HCT116 (cell line): ENCODE measurements at regions not wholly inside any gene's neighbourhood (a gene's known extent, or its start where the extent isn't known, plus 50 kb on each side); places are given as distances from the start of the nearest gene placed in this dataset.

Experiments
- ATAC-seq: fragments of 200-7000 bp; cut with Tn5 transposase; 2 replicates; pipeline ENCODE4 v1.9.1; 2020; ENCODE audit warnings: mild to moderate bottlenecking, moderate library complexity
- BruUV-seq: library from RNA; stranded (reverse); fragments of 400-500 nt; replicated peaks from 2 replicates; lab custom pipeline; 2021; lab: Mats Ljungman, UMichigan
- CTCF ChIA-PET: fragments of 300-600 bp; sonication (Branson Sonifier 250); formaldehyde crosslinking; loops from one replicate; lab custom pipeline; 2021; ENCODE audit warnings: antibody characterized with exemption; lab: Charles Lee
- POLR2A ChIA-PET: fragments of 300-600, 350-600 bp; sonication (Branson Sonifier 250); formaldehyde crosslinking; loops from one replicate; lab custom pipeline; 2021; ENCODE audit warnings: antibody characterized with exemption; lab: Charles Lee
- RAD21 ChIA-PET, 2 experiments: fragments of 300-600 bp; sonication (Branson Sonifier 250); formaldehyde crosslinking; loops; one replicate each; lab custom pipeline; 2023; ENCODE audit warnings: low total read pairs in 2 of 2; ENCODE audit not compliant: uncharacterized antibody in 2 of 2, unreplicated experiment in 2 of 2, low non-redundant PET in 1 of 2; lab: Charles Lee
- DNase-seq: peaks from one replicate; pipeline ENCODE4 v3.0.0-alpha.2; 2010; ENCODE audit warnings: low read depth, low spot score
- H2AFZ ChIP-seq: fragments of 200-600 bp; shearing (Covaris generic), sonication (generic); 2 replicates; pipeline ENCODE4 v1.6.1; 2017; ENCODE audit warnings: low read depth, mixed run types, mixed read lengths, antibody characterized with exemption, low read length; ENCODE audit not compliant: poor library complexity, severe bottlenecking
- H3K27ac ChIP-seq: 2 replicates; pipeline ENCODE4 v1.5.1; 2012; ENCODE audit warnings: low read depth, low read length
- H3K27me3 ChIP-seq: fragments of 200-600 bp; sonication (generic); 2 replicates; pipeline ENCODE4 v1.6.1; 2016; ENCODE audit warnings: mixed run types, low read length, mixed read lengths; ENCODE audit not compliant: insufficient read depth
- H3K36me3 ChIP-seq, 2 experiments: fragments of 200-500 bp in 1 of 2; fragments of 200-600 bp in 1 of 2; sonication (Bioruptor generic) in 1 of 2; sonication (generic) in 1 of 2; 2 replicates each; pipeline versions ENCODE4 v1.5.1 to v1.6.1; 2014 to 2016; ENCODE audit warnings: low read length in 2 of 2, inconsistent platforms in 1 of 2, mixed read lengths in 1 of 2, mixed run types in 1 of 2; ENCODE audit not compliant: insufficient read depth in 2 of 2, control insufficient read depth in 1 of 2
- H3K4me1 ChIP-seq, 2 experiments: fragments of 200-600 bp in 1 of 2; sonication (generic) in 1 of 2; 2 replicates each; pipeline versions ENCODE4 v1.5.1 to v1.6.1; 2012 to 2017; ENCODE audit warnings: low read length in 2 of 2, inconsistent platforms in 1 of 2, mild to moderate bottlenecking in 1 of 2, mixed read lengths in 1 of 2, mixed run types in 1 of 2, moderate library complexity in 1 of 2; ENCODE audit not compliant: insufficient read depth in 2 of 2, control insufficient read depth in 1 of 2
- H3K4me2 ChIP-seq: fragments of 200-600 bp; sonication (generic); 2 replicates; pipeline ENCODE4 v1.6.1; 2017; ENCODE audit warnings: mixed run types, low read length, mixed read lengths
- H3K4me3 ChIP-seq, 2 experiments: fragments of 200-600 bp in 1 of 2; sonication (generic) in 1 of 2; replicated peaks in 1 of 2; 2 replicates each; pipeline ENCODE4 v1.5.1; 2011 to 2016; ENCODE audit warnings: low read length in 2 of 2, control low read depth in 1 of 2, low read depth in 1 of 2, mild to moderate bottlenecking in 1 of 2, mixed read lengths in 1 of 2, mixed run types in 1 of 2
- H3K79me2 ChIP-seq: fragments of 200-600 bp; sonication (generic); 2 replicates; pipeline ENCODE4 v1.6.1; 2017; ENCODE audit warnings: mild to moderate bottlenecking, mixed run types, low read length, moderate library complexity, mixed read lengths; ENCODE audit not compliant: insufficient read depth
- H3K9ac ChIP-seq: fragments of 200-600 bp; sonication (generic); 2 replicates; pipeline ENCODE4 v1.6.1; 2016; ENCODE audit warnings: low read length, mixed read lengths
- H3K9me2 ChIP-seq: fragments of 200-600 bp; sonication (generic), shearing (Covaris generic); 2 replicates; pipeline ENCODE4 v1.6.1; 2017; ENCODE audit warnings: mixed run types, mild to moderate bottlenecking, moderate library complexity; ENCODE audit not compliant: insufficient read depth
- H3K9me3 ChIP-seq, 2 experiments: fragments of 200-500 bp in 1 of 2; fragments of 200-600 bp in 1 of 2; sonication (Bioruptor generic) in 1 of 2; sonication (generic) in 1 of 2; 2 replicates each; pipeline ENCODE4 v1.6.1; 2014 to 2017; ENCODE audit warnings: low read length in 2 of 2, mixed read lengths in 2 of 2, inconsistent platforms in 1 of 2, low read depth in 1 of 2, mild to moderate bottlenecking in 1 of 2, mixed run types in 1 of 2, moderate library complexity in 1 of 2; ENCODE audit not compliant: control insufficient read depth in 1 of 2, insufficient read depth in 1 of 2
- H4K20me1 ChIP-seq: fragments of 200-600 bp; sonication (generic), shearing (Covaris generic); 2 replicates; pipeline ENCODE4 v1.6.1; 2017; ENCODE audit warnings: mixed run types, mild to moderate bottlenecking, moderate library complexity; ENCODE audit not compliant: insufficient read depth
- CBX3 ChIP-seq: IDR thresholded peaks from 2 replicates; pipeline ENCODE4 v1.6.1; 2012; ENCODE audit warnings: low read depth
- CEBPB ChIP-seq: IDR thresholded peaks from 2 replicates; pipeline ENCODE4 v1.6.1; 2012; ENCODE audit warnings: low read depth
- EGR1 ChIP-seq: IDR thresholded peaks from 2 replicates; pipeline ENCODE4 v1.6.1; 2012; ENCODE audit warnings: low read depth
- EZH2 ChIP-seq: fragments of 200-600 bp; sonication (generic); IDR thresholded peaks from 2 replicates; pipeline ENCODE4 v1.6.1; 2017; ENCODE audit warnings: antibody characterized with exemption, mixed run types
- EZH2phosphoT487 ChIP-seq: fragments of 200-600 bp; IDR thresholded peaks from 2 replicates; pipeline ENCODE4 v1.6.1; 2018; ENCODE audit warnings: antibody characterized with exemption, borderline replicate concordance
- FOSL1 ChIP-seq: IDR thresholded peaks from 2 replicates; pipeline ENCODE4 v1.6.1; 2012; ENCODE audit warnings: low read depth
- POLR2A ChIP-seq: IDR thresholded peaks from 2 replicates; pipeline ENCODE4 v1.7.0; 2011; ENCODE audit warnings: borderline replicate concordance; ENCODE audit not compliant: insufficient read depth, insufficient read length; ENCODE audit errors: extremely low read depth
- POLR2AphosphoS5 ChIP-seq: IDR thresholded peaks from 2 replicates; pipeline ENCODE4 v1.6.1; 2011; ENCODE audit warnings: mild to moderate bottlenecking, low read depth, low read length, moderate library complexity
- RAD21 ChIP-seq: IDR thresholded peaks from 2 replicates; pipeline ENCODE4 v1.6.1; 2012; ENCODE audit warnings: low read depth, mild to moderate bottlenecking
- SIN3A ChIP-seq: IDR thresholded peaks from 2 replicates; pipeline ENCODE4 v1.6.1; 2012; ENCODE audit warnings: low read depth
- SP1 ChIP-seq: IDR thresholded peaks from 2 replicates; pipeline ENCODE4 v1.6.1; 2012; ENCODE audit warnings: low read depth
- SRF ChIP-seq: IDR thresholded peaks from 2 replicates; pipeline ENCODE4 v1.6.1; 2012; ENCODE audit warnings: low read depth
- TCF7L2 ChIP-seq: IDR thresholded peaks from 2 replicates; pipeline ENCODE4 v1.7.0; 2011; ENCODE audit warnings: borderline replicate concordance, inconsistent platforms; ENCODE audit not compliant: insufficient read depth, insufficient read length; ENCODE audit errors: extremely low read depth
- YY1 ChIP-seq: IDR thresholded peaks from 2 replicates; pipeline ENCODE4 v1.6.1; 2011; ENCODE audit warnings: low read length, low read depth, moderate library complexity, mild to moderate bottlenecking; ENCODE audit not compliant: insufficient replicate concordance; ENCODE audit errors: extremely low read depth
- ZFX ChIP-seq: fragments of 450-650 bp; IDR thresholded peaks from 2 replicates; pipeline ENCODE4 v1.6.1; 2017
- ZNF274 ChIP-seq: fragments of 200-500 bp; sonication (Bioruptor generic); IDR thresholded peaks from 2 replicates; pipeline ENCODE4 v1.6.1; 2014; ENCODE audit warnings: mild to moderate bottlenecking, low read depth, low read length, inconsistent platforms
- intact Hi-C: fragments of 100-400 bp; cut with micrococcal nuclease; formaldehyde crosslinking; loops from 2 replicates; pipeline ENCODE4 v1.10.0; 2022
- TF ChIP-seq, protein P1 (sequence below): IDR thresholded peaks from 2 replicates; pipeline ENCODE4 v1.6.1; 2012; ENCODE audit warnings: low read depth
- TF ChIP-seq, protein P2 (sequence below), 3 experiments: fragments of 200-600 bp in 1 of 3; sonication (generic) in 1 of 3; IDR thresholded peaks in 2 of 3; conservative IDR thresholded peaks in 1 of 3; 2 replicates each; pipeline ENCODE4 v1.5.1; 2012 to 2017; ENCODE audit warnings: low read depth in 2 of 3, low read length in 2 of 3, antibody characterized with exemption in 1 of 3, borderline replicate concordance in 1 of 3, control low read depth in 1 of 3, mild to moderate bottlenecking in 1 of 3, mixed read lengths in 1 of 3, mixed run types in 1 of 3, moderate library complexity in 1 of 3; ENCODE audit not compliant: insufficient read depth in 1 of 3
- TF ChIP-seq, protein P3 (sequence below): IDR thresholded peaks from 2 replicates; pipeline ENCODE4 v1.6.1; 2012
- TF ChIP-seq, protein P4 (sequence below): IDR thresholded peaks from 2 replicates; pipeline ENCODE4 v1.6.1; 2011; ENCODE audit warnings: mild to moderate bottlenecking, low read length, moderate library complexity; ENCODE audit not compliant: insufficient replicate concordance; ENCODE audit errors: extremely low read depth

DNA sequence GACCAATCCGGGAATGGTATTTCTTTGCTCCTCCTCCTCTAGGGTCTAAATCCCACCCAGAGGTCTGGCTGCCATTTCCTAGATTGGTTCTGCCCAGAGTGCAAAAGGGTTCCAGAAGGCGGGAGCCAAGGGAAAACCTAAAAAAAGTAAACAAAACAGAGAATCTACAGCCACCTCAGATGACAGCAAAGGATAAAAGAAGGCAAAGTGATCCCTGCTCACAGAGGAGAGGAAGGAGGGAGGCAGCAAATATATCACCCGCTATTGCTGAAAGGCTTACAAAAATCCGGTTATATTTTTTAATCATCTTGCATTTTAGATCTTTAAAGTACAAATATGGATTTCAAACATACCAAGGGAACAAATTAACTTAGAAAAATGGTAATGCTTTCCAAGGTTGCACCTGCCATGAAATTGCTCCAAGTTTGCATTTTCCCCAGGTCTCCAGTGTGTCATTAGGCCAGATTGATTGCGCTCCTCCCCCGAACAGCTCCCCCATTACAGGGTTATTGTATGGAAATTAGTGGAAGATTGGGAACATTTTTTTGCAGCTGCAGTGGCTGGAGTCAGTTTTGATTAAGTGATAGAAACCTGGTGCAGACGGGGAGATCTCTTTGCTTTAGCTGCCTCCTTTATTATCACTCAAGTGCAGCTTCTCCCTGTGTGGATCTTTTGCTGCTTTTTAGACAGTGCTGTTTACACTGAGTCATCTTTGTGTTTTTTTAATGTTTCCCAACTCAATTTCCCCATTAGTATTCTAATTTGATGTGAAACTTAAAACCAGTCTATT lies 280.5 kb upstream of the CAMK1G start:
- intact Hi-C loops: no loop called here
- Histone ChIP-seq H3K4me2 (no peak overlapping the region), H3K79me2 (no peaks in the 10 kb centered on the region), H3K9me3 (no peaks in the 10 kb centered on the region), H3K4me3 (no peak overlapping the region), H3K27me3 (peaks cover 66% of the 10 kb centered on the region), H4K20me1 (no peaks in the 10 kb centered on the region), H3K36me3 (no peaks in the 10 kb centered on the region), H2AFZ (no peak overlapping the region), H3K27ac (no peak overlapping the region), H3K4me1 (no peaks in the 10 kb centered on the region), H3K9me2 (no peaks in the 10 kb centered on the region), H3K9ac (no peak overlapping the region)
- ChIA-PET RAD21 (no interaction called here), CTCF (no interaction called here), POLR2A (no interaction called here)
- DNase-seq: no peak
- no peak for ATAC-seq
- TF ChIP-seq ZNF274 (no peak), EGR1 (no peak), POLR2A (no peak), ZFX (no peak), POLR2AphosphoS5 (no peak), TCF7L2 (no peak), SIN3A (no peak), FOSL1 (no peak), EZH2 (no peak), CBX3 (no peak), RAD21 (no peak), EZH2phosphoT487 (no peak), SP1 (no peak), YY1 (no peak), CEBPB (no peak), SRF (no peak)
- TF ChIP-seq, protein P1, sequence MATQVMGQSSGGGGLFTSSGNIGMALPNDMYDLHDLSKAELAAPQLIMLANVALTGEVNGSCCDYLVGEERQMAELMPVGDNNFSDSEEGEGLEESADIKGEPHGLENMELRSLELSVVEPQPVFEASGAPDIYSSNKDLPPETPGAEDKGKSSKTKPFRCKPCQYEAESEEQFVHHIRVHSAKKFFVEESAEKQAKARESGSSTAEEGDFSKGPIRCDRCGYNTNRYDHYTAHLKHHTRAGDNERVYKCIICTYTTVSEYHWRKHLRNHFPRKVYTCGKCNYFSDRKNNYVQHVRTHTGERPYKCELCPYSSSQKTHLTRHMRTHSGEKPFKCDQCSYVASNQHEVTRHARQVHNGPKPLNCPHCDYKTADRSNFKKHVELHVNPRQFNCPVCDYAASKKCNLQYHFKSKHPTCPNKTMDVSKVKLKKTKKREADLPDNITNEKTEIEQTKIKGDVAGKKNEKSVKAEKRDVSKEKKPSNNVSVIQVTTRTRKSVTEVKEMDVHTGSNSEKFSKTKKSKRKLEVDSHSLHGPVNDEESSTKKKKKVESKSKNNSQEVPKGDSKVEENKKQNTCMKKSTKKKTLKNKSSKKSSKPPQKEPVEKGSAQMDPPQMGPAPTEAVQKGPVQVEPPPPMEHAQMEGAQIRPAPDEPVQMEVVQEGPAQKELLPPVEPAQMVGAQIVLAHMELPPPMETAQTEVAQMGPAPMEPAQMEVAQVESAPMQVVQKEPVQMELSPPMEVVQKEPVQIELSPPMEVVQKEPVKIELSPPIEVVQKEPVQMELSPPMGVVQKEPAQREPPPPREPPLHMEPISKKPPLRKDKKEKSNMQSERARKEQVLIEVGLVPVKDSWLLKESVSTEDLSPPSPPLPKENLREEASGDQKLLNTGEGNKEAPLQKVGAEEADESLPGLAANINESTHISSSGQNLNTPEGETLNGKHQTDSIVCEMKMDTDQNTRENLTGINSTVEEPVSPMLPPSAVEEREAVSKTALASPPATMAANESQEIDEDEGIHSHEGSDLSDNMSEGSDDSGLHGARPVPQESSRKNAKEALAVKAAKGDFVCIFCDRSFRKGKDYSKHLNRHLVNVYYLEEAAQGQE: no peak
- TF ChIP-seq, protein P2, sequence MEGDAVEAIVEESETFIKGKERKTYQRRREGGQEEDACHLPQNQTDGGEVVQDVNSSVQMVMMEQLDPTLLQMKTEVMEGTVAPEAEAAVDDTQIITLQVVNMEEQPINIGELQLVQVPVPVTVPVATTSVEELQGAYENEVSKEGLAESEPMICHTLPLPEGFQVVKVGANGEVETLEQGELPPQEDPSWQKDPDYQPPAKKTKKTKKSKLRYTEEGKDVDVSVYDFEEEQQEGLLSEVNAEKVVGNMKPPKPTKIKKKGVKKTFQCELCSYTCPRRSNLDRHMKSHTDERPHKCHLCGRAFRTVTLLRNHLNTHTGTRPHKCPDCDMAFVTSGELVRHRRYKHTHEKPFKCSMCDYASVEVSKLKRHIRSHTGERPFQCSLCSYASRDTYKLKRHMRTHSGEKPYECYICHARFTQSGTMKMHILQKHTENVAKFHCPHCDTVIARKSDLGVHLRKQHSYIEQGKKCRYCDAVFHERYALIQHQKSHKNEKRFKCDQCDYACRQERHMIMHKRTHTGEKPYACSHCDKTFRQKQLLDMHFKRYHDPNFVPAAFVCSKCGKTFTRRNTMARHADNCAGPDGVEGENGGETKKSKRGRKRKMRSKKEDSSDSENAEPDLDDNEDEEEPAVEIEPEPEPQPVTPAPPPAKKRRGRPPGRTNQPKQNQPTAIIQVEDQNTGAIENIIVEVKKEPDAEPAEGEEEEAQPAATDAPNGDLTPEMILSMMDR (IDR thresholded peaks at IDR 0.05 in 2 of 3, conservative IDR thresholded peaks at IDR 0.05 in 1 of 3; ENCODE audit: borderline replicate concordance in 1 of 3, insufficient read depth in 1 of 3, low read depth in 2 of 3, low read length in 2 of 3): no peak
- TF ChIP-seq, protein P3, sequence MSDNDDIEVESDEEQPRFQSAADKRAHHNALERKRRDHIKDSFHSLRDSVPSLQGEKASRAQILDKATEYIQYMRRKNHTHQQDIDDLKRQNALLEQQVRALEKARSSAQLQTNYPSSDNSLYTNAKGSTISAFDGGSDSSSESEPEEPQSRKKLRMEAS: no peak
- TF ChIP-seq, protein P4, sequence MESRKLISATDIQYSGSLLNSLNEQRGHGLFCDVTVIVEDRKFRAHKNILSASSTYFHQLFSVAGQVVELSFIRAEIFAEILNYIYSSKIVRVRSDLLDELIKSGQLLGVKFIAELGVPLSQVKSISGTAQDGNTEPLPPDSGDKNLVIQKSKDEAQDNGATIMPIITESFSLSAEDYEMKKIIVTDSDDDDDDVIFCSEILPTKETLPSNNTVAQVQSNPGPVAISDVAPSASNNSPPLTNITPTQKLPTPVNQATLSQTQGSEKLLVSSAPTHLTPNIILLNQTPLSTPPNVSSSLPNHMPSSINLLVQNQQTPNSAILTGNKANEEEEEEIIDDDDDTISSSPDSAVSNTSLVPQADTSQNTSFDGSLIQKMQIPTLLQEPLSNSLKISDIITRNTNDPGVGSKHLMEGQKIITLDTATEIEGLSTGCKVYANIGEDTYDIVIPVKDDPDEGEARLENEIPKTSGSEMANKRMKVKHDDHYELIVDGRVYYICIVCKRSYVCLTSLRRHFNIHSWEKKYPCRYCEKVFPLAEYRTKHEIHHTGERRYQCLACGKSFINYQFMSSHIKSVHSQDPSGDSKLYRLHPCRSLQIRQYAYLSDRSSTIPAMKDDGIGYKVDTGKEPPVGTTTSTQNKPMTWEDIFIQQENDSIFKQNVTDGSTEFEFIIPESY: no peak
- BruUV-seq: no TSS peak
